ENCODE measurements at regions not wholly inside any gene's neighbourhood (a gene's known extent, or its start where the extent isn't known, plus 50 kb on each side); places are given as distances from the start of the nearest gene placed in this dataset.

GRCh38 chr14:22168092-22168955 lies 420.7 kb downstream of the DAD1 start:
- DNase-seq (ENCODE audit: low read depth, low spot score) = no peak
- TF ChIP-seq CTCF (IDR thresholded peaks at IDR 0.05; ENCODE audit: low read depth, low read length) = peak; percentile 42
- no peak overlapping the region; the same call in 1 of the 2 replicates for H3K4me3 ChIP-seq (ENCODE audit: low read depth, low read length)
- H3K9me3 ChIP-seq (ENCODE audit: control insufficient read depth, insufficient read depth, low read length) = no peaks in the 10 kb centered on the region
- no peaks in the 10 kb centered on the region for H3K27me3 ChIP-seq (ENCODE audit: control insufficient read depth, insufficient read depth, low read length)
- CTCF ChIA-PET = interaction anchor here (0.6 to 2.4 kb wide), 11 partner anchors 13 to 207 kb away, joined by 3 to 18 read pairs (median 4); no protein-coding TSS in a partner anchor
- no peak overlapping the region for H3K27ac ChIP-seq (ENCODE audit: low read depth, low read length)
- POLR2A ChIA-PET = no interaction called here

DNA sequence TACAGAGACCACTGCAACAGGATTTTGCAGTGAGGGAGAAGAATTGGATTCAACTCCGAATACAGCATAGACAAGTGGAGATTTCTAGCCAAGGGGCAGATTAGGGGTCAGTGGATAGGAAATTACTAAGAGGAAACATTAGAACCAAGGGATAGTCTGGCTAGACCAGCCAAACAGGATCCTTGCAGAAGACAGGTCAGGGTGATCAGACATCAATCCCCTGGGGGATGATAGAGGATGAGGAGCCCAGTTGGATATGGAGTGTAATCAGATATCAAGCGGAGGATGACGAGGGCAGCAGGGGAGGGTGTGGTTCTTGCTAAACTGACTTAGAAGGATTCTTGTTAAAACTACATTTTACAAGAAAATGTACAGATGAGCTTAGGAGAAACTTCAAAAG lies 424.4 kb downstream of the DAD1 start:
- no peaks in the 10 kb centered on the region for H3K27me3 ChIP-seq (ENCODE audit: control insufficient read depth, insufficient read depth, low read length)
- ChIA-PET POLR2A (no interaction called here), CTCF (interaction anchor here (1.0 to 5.4 kb wide), 6 partner anchors 12 to 211 kb away, joined by 3 to 68 read pairs (median 6); no protein-coding TSS in a partner anchor)
- TF ChIP-seq CTCF (IDR thresholded peaks at IDR 0.05; ENCODE audit: low read depth, low read length) = no peak
- H3K4me3 ChIP-seq (ENCODE audit: low read depth, low read length) = no peak overlapping the region
- no peak overlapping the region for H3K27ac ChIP-seq (ENCODE audit: low read depth, low read length)
- no peaks in the 10 kb centered on the region for H3K9me3 ChIP-seq (ENCODE audit: control insufficient read depth, insufficient read depth, low read length)
- no peak for DNase-seq (ENCODE audit: low read depth, low spot score)

DNA sequence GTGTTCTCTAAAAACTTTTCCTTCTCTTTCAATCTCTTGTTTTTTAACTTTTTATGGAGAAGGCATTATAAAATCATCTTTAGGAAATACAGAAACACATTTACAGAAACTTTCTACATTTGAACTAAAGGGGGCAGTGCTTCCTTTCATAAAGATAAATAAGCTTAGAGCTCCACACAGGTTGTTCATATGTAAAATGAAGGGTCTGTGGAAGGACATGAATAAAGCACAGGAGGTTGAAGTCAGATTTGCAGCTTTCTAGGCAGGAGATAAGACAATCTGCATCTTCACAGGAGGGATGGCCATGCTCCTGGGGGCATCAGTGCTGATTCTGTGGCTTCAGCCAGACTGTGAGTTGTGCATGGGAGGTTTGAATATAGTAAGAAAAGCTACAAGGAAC lies 426.0 kb downstream of the DAD1 start:
- peaks cover 2% of the 10 kb centered on the region for H3K27me3 ChIP-seq (ENCODE audit: control insufficient read depth, insufficient read depth, low read length)
- ChIA-PET CTCF (interaction anchor here (0.5 to 5.4 kb wide), 48 partner anchors 9 to 326 kb away, joined by 3 to 68 read pairs (median 4); no protein-coding TSS in a partner anchor), POLR2A (no interaction called here)
- no peak for DNase-seq (ENCODE audit: low read depth, low spot score)
- no peak overlapping the region for H3K4me3 ChIP-seq (ENCODE audit: low read depth, low read length)
- no peak overlapping the region for H3K27ac ChIP-seq (ENCODE audit: low read depth, low read length)
- TF ChIP-seq CTCF (IDR thresholded peaks at IDR 0.05; ENCODE audit: low read depth, low read length) = peak; percentile 60
- no peaks in the 10 kb centered on the region for H3K9me3 ChIP-seq (ENCODE audit: control insufficient read depth, insufficient read depth, low read length)

GRCh38 chr14:22159957-22160356 lies 429.1 kb downstream of the DAD1 start:
- no peak for DNase-seq (ENCODE audit: low read depth, low spot score)
- ChIA-PET CTCF (interaction anchor here (4.5 kb wide), 1 partner anchor 41 kb away, joined by 13 read pairs; no protein-coding TSS in a partner anchor), POLR2A (no interaction called here)
- Histone ChIP-seq H3K27ac (ENCODE audit: low read depth, low read length) (no peak overlapping the region), H3K4me3 (ENCODE audit: low read depth, low read length) (no peak overlapping the region), H3K27me3 (ENCODE audit: control insufficient read depth, insufficient read depth, low read length) (peaks cover 2% of the 10 kb centered on the region), H3K9me3 (ENCODE audit: control insufficient read depth, insufficient read depth, low read length) (no peaks in the 10 kb centered on the region)
- no peak for TF ChIP-seq CTCF (IDR thresholded peaks at IDR 0.05; ENCODE audit: low read depth, low read length)

- no peak for TF ChIP-seq CTCF (IDR thresholded peaks at IDR 0.05; ENCODE audit: low read depth, low read length)
- POLR2A ChIA-PET = no interaction called here
- no peaks in the 10 kb centered on the region for H3K9me3 ChIP-seq (ENCODE audit: control insufficient read depth, insufficient read depth, low read length)
- DNase-seq (ENCODE audit: low read depth, low spot score) = no peak
- no peak overlapping the region for H3K4me3 ChIP-seq (ENCODE audit: low read depth, low read length)
- H3K27ac ChIP-seq (ENCODE audit: low read depth, low read length) = no peak overlapping the region
- CTCF ChIA-PET = interaction anchor here (4.5 kb wide), 1 partner anchor 42 kb away, joined by 13 read pairs; no protein-coding TSS in a partner anchor
- H3K27me3 ChIP-seq (ENCODE audit: control insufficient read depth, insufficient read depth, low read length) = peaks cover 2% of the 10 kb centered on the region
Observed at GRCh38 chr14:22159099-22159498, 429.9 kb downstream of the DAD1 start.
